Stimulated activated CD4-positive, alpha-beta T cell treated with anti-CD3 and anti-CD28 coated beads, Interleukin-12 subunit alpha, Interleukin-12 subunit beta, amount 100 ng/mL, for 24 hours (primary cell): ENCODE measurements at regions not wholly inside any gene's neighbourhood (a gene's known extent, or its start where the extent isn't known, plus 50 kb on each side); places are given as distances from the start of the nearest gene placed in this dataset.

Experiments used
- DNase-seq, 2 experiments: peaks; one replicate each; pipeline ENCODE4 v3.0.0-alpha.2; 2020; ENCODE audit warnings: low read depth in 2 of 2

GRCh38 chr16:59733321-59733720 is 999.2 kb upstream of the GOT2 start:
- DNase-seq: no peak

GRCh38 chr16:59729613-59730012 is 995.5 kb upstream of the GOT2 start:
- DNase-seq: no peak

- no peak for DNase-seq
Observed at GRCh38 chr16:59719121-59719520, 985.0 kb upstream of the GOT2 start.

GRCh38 chr16:59707436-59708226 is 973.5 kb upstream of the GOT2 start:
- no peak for DNase-seq

- no peak for DNase-seq
Observed at GRCh38 chr16:59701963-59702930, 968.1 kb upstream of the GOT2 start.

GRCh38 chr16:59699786-59700185 is 965.7 kb upstream of the GOT2 start:
- no peak for DNase-seq

- no peak for DNase-seq
Observed at GRCh38 chr16:59698346-59699020, 964.4 kb upstream of the GOT2 start.

GRCh38 chr16:59697761-59698160 is 963.6 kb upstream of the GOT2 start:
- no peak for DNase-seq

GRCh38 chr16:59697236-59697635 is 963.1 kb upstream of the GOT2 start:
- no peak for DNase-seq

- DNase-seq: no peak
Observed at GRCh38 chr16:59696495-59696894, 962.4 kb upstream of the GOT2 start.

GRCh38 chr16:59690216-59690615 is 956.1 kb upstream of the GOT2 start:
- DNase-seq: no peak

GRCh38 chr16:59688006-59688405 is 953.9 kb upstream of the GOT2 start:
- DNase-seq: no peak

GRCh38 chr16:59686405-59686804 is 952.3 kb upstream of the GOT2 start:
- no peak for DNase-seq

- DNase-seq: no peak
Observed at GRCh38 chr16:59684911-59685310, 950.8 kb upstream of the GOT2 start.

- DNase-seq: no peak
Observed at GRCh38 chr16:59683709-59684108, 949.6 kb upstream of the GOT2 start.

- no peak for DNase-seq
Observed at GRCh38 chr16:59665618-59666220, 931.6 kb upstream of the GOT2 start.

- DNase-seq: no peak
Observed at GRCh38 chr16:59658572-59658971, 924.5 kb upstream of the GOT2 start.

- DNase-seq: no peak
Observed at GRCh38 chr16:59655031-59655430, 920.9 kb upstream of the GOT2 start.

GRCh38 chr16:59654455-59654854 is 920.3 kb upstream of the GOT2 start:
- no peak for DNase-seq

- DNase-seq: no peak
Observed at GRCh38 chr16:59651662-59652061, 917.5 kb upstream of the GOT2 start.

GRCh38 chr16:59645194-59645593 is 911.1 kb upstream of the GOT2 start:
- DNase-seq: no peak

GRCh38 chr16:59635674-59636073 is 901.6 kb upstream of the GOT2 start:
- DNase-seq: no peak
